K562 (cell line): ENCODE measurements at regions not wholly inside any gene's neighbourhood (a gene's known extent, or its start where the extent isn't known, plus 50 kb on each side); places are given as distances from the start of the nearest gene placed in this dataset.

Experiments used
- ATAC-seq: fragments of 200-7000 bp; cut with Tn5 transposase; 3 replicates; pipeline ENCODE4 v1.9.1; 2020; ENCODE audit warnings: moderate library complexity
- BruUV-seq: library from RNA; stranded (reverse); fragments of 400-500 nt; replicated peaks from 2 replicates; lab custom pipeline; 2021; lab: Mats Ljungman, UMichigan
- CTCF ChIA-PET: fragments of 300-600 bp; formaldehyde crosslinking; extraction: SDS; loops from one replicate; lab custom pipeline; 2021; ENCODE audit warnings: low intra/inter-chr PET ratio; lab: Yijun Ruan, JAX
- POLR2A ChIA-PET: fragments of 300-600, 350-650 bp; sonication (Branson Sonifier 250); formaldehyde crosslinking; extraction: SDS; loops from one replicate; lab custom pipeline; 2021; ENCODE audit warnings: antibody characterized with exemption, inconsistent platforms; lab: Yijun Ruan, JAX
- DNase-seq, 4 experiments: peaks; one replicate each; pipeline versions ENCODE4 v3.0.0 to v3.0.0-alpha.2; 2011 to 2018; ENCODE audit warnings: low spot score in 3 of 4, mixed read lengths in 3 of 4; ENCODE audit errors: extremely low read depth in 1 of 4
- FAIRE-seq: peaks from 2 replicates; lab custom pipeline; 2011; peaks lifted over from hg19 to GRCh38; lab: Jason Lieb, UNC
- H2AFZ ChIP-seq: 2 replicates; pipeline ENCODE4 v1.6.0; 2011; ENCODE audit warnings: low read depth, low read length, control low read depth, inconsistent platforms
- H3K27ac ChIP-seq: fragments of 200-600 bp; 3 replicates; pipeline ENCODE4 v1.8.0; 2011; ENCODE audit warnings: low read depth, mild to moderate bottlenecking, control low read depth, inconsistent platforms, low read length, moderate library complexity, mixed read lengths; ENCODE audit errors: extremely low read depth
- H3K27me3 ChIP-seq, 2 experiments: fragments of 300-600 bp in 1 of 2; 2 replicates in 1 of 2; 3 replicates in 1 of 2; pipeline versions ENCODE4 v1.6.0 to v1.8.0; 2011; ENCODE audit warnings: inconsistent platforms in 2 of 2, low read length in 2 of 2, mild to moderate bottlenecking in 1 of 2, mixed read lengths in 1 of 2, moderate library complexity in 1 of 2; ENCODE audit not compliant: control insufficient read depth in 2 of 2, insufficient read depth in 2 of 2
- H3K36me3 ChIP-seq: fragments of 300-600 bp; 3 replicates; pipeline ENCODE4 v1.8.0; 2011; ENCODE audit warnings: mild to moderate bottlenecking, low read length, inconsistent platforms; ENCODE audit not compliant: control insufficient read depth, insufficient read depth
- H3K4me1 ChIP-seq, 2 experiments: fragments of 200-600 bp in 1 of 2; replicated peaks in 1 of 2; 2 replicates in 1 of 2; 3 replicates in 1 of 2; pipeline versions ENCODE4 v1.5.1 to v1.8.0; 2011; ENCODE audit warnings: inconsistent platforms in 2 of 2, low read length in 2 of 2, mild to moderate bottlenecking in 1 of 2, mixed read lengths in 1 of 2, moderate library complexity in 1 of 2; ENCODE audit not compliant: control insufficient read depth in 2 of 2, insufficient read depth in 2 of 2
- H3K4me2 ChIP-seq: 2 replicates; pipeline ENCODE4 v1.6.1; 2011; ENCODE audit warnings: low read length, control low read depth, inconsistent platforms, mixed read lengths; ENCODE audit not compliant: insufficient read depth
- H3K4me3 ChIP-seq: fragments of 200-600 bp; sonication (generic), shearing (Covaris generic); 2 replicates; pipeline ENCODE4 v1.5.1; 2016; ENCODE audit warnings: control low read depth, inconsistent platforms
- H3K79me2 ChIP-seq: fragments of 200-600 bp; 3 replicates; pipeline ENCODE4 v1.8.0; 2011; ENCODE audit warnings: low read length, inconsistent platforms; ENCODE audit not compliant: control insufficient read depth, insufficient read depth
- H3K9ac ChIP-seq, 2 experiments: 2 replicates each; pipeline versions ENCODE4 v1.6.0 to v1.6.1; 2011; ENCODE audit warnings: low read depth in 2 of 2, low read length in 2 of 2, control low read depth in 1 of 2, inconsistent platforms in 1 of 2, mild to moderate bottlenecking in 1 of 2, mixed read lengths in 1 of 2; ENCODE audit not compliant: insufficient read depth in 1 of 2
- H3K9me1 ChIP-seq: one replicate; pipeline ENCODE4 v1.6.0; 2011; ENCODE audit warnings: inconsistent platforms, mild to moderate bottlenecking, low read length, moderate library complexity; ENCODE audit not compliant: control insufficient read depth, insufficient read depth
- H3K9me3 ChIP-seq: replicated peaks from 2 replicates; pipeline ENCODE4 v1.5.1; 2011; ENCODE audit warnings: low read depth, low read length, inconsistent platforms; ENCODE audit not compliant: control insufficient read depth, insufficient read depth
- H4K20me1 ChIP-seq: replicated peaks from 2 replicates; pipeline ENCODE4 v1.6.1; 2011; ENCODE audit warnings: low read length, inconsistent platforms, mixed read lengths; ENCODE audit not compliant: control insufficient read depth, insufficient read depth
- CEBPB ChIP-seq: fragments of 450-650 bp; IDR thresholded peaks from 2 replicates; pipeline ENCODE4 v1.6.1; 2016; ENCODE audit warnings: missing genetic modification characterization, missing compliant biosample characterization
- CEBPG ChIP-seq, 3 experiments: fragments of 200-800 bp in 1 of 3; sonication (Bioruptor generic) in 1 of 3; sonication (generic) in 1 of 3; formaldehyde crosslinking in 1 of 3; IDR thresholded peaks in 2 of 3; conservative IDR thresholded peaks in 1 of 3; 2 replicates each; pipeline versions ENCODE4 v1.6.1 to v1.8.0; 2016 to 2022; ENCODE audit warnings: missing compliant biosample characterization in 2 of 3, missing genetic modification characterization in 2 of 3, mild to moderate bottlenecking in 1 of 3, missing genetic modification reagents in 1 of 3
- E2F6 ChIP-seq, 2 experiments: IDR thresholded peaks; 2 replicates each; pipeline ENCODE4 v1.6.1; 2011; ENCODE audit warnings: borderline replicate concordance in 1 of 2, control low read depth in 1 of 2, low read depth in 1 of 2, low read length in 1 of 2, mild to moderate bottlenecking in 1 of 2, mixed read lengths in 1 of 2, moderate library complexity in 1 of 2; ENCODE audit not compliant: insufficient read depth in 1 of 2, insufficient read length in 1 of 2, poor library complexity in 1 of 2, severe bottlenecking in 1 of 2; ENCODE audit errors: extremely low read depth in 1 of 2
- JUN ChIP-seq, 2 experiments: sonication (generic) in 1 of 2; formaldehyde crosslinking in 1 of 2; IDR thresholded peaks; 2 replicates each; pipeline versions ENCODE4 v1.6.1 to v1.8.0; 2012 to 2022; ENCODE audit warnings: borderline replicate concordance in 2 of 2, mild to moderate bottlenecking in 2 of 2, improper control_type of control experiment in 1 of 2, low read depth in 1 of 2, low read length in 1 of 2, missing genetic modification reagents in 1 of 2
- WGBS: fragments of 100-300 bp; shearing (Covaris generic); methylation state at CpG from one replicate; pipeline ENCODE4 v1.1.6; 2016; ENCODE audit warnings: low coverage, mixed read lengths; ENCODE audit not compliant: insufficient coverage; ENCODE audit errors: missing lambda C conversion rate; 5-methylcytosine and 5-hydroxymethylcytosine counted together
- in situ Hi-C: fragments of 300-500 bp; cut with MboI; formaldehyde crosslinking; loops from 4 replicates; pipeline ENCODE4 v1.15.0; 2018; ENCODE audit warnings: inconsistent platforms, mixed read lengths
- intact Hi-C: fragments of 100-400 bp; cut with micrococcal nuclease; formaldehyde crosslinking; loops from 2 replicates; pipeline ENCODE4 v1.14.2; 2022
- TF ChIP-seq, protein P1 (sequence below): fragments of 450-650 bp; formaldehyde crosslinking; IDR thresholded peaks from 2 replicates; pipeline ENCODE4 v1.4.0; 2020; ENCODE audit warnings: mild to moderate bottlenecking, moderate library complexity

DNA sequence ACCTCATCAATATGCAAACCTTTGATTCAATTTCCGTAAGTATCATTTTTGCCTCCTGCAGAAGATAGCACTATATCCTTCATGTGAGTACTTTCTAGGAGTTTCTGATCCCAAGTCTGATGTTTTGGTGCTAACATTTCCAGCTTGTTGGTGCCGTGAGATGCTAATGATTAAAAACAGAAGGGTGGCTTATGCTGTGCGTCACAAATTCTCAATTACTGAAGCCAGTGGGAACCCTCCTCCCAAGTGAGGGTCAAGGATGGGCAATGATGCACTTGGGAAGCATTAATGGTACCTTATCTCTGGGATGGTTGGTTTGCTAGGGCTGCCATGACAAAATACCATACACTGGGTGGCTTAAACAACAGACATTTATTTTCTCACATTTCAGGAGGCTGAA is 123.0 kb downstream of the FOXD1 start:
- no TSS peak for BruUV-seq
- FAIRE-seq (no peak), ATAC-seq (no peak), DNase-seq (no peak)
- H3K4me2 ChIP-seq = no peak overlapping the region
- H3K27me3 ChIP-seq = peaks cover 5 to 17% of the 10 kb centered on the region in 2 experiments; a peak in 2 of 5 replicates
- WGBS = 0% methylated on average over 3 of the region's 3 CpGs
- ChIA-PET CTCF (no interaction called here), POLR2A (no interaction called here)
- intact Hi-C loops (no loop called here), in situ Hi-C loops (no loop called here)
- H3K27ac ChIP-seq = no peak overlapping the region
- H3K79me2 ChIP-seq = no peaks in the 10 kb centered on the region
- no peak overlapping the region for H3K9ac ChIP-seq
- H3K9me3 ChIP-seq = no peaks in the 10 kb centered on the region
- no peaks in the 10 kb centered on the region for H3K4me1 ChIP-seq
- no peak overlapping the region for H3K4me3 ChIP-seq
- H4K20me1 ChIP-seq = no peaks in the 10 kb centered on the region
- H3K36me3 ChIP-seq = no peaks in the 10 kb centered on the region
- no peaks in the 10 kb centered on the region for H3K9me1 ChIP-seq
- H2AFZ ChIP-seq = no peak overlapping the region
- no peak for TF ChIP-seq E2F6 (IDR thresholded peaks at IDR 0.05; ENCODE audit: borderline replicate concordance in 1 of 2, extremely low read depth in 1 of 2, insufficient read depth in 1 of 2, insufficient read length in 1 of 2, low read depth in 1 of 2, low read length in 1 of 2, poor library complexity in 1 of 2, severe bottlenecking in 1 of 2)

- no peaks in the 10 kb centered on the region for H3K36me3 ChIP-seq
- no peaks in the 10 kb centered on the region for H4K20me1 ChIP-seq
- no peak overlapping the region for H2AFZ ChIP-seq
- FAIRE-seq (no peak), DNase-seq (no peak), ATAC-seq (no peak)
- ChIA-PET POLR2A (no interaction called here), CTCF (no interaction called here)
- H3K4me1 ChIP-seq = no peaks in the 10 kb centered on the region
- in situ Hi-C loops = no loop called here
- peaks cover 5 to 17% of the 10 kb centered on the region in 2 experiments; a peak in 2 of 5 replicates for H3K27me3 ChIP-seq
- TF ChIP-seq CEBPG (CRISPR knock-in tag; IDR thresholded peaks at IDR 0.05) (no peak), CEBPG (tag; conservative IDR thresholded peaks at IDR 0.05 in 1 of 2, IDR thresholded peaks at IDR 0.05 in 1 of 2) (peak; percentile 55 to 73; a peak in 3 of 4 replicates), CEBPB (tag) (peak; percentile 88), JUN (IDR thresholded peaks at IDR 0.05; ENCODE audit: borderline replicate concordance, low read depth, low read length) (no peak), JUN (CRISPR knock-in tag; IDR thresholded peaks at IDR 0.05; ENCODE audit: borderline replicate concordance) (no peak)
- TF ChIP-seq, protein P1, sequence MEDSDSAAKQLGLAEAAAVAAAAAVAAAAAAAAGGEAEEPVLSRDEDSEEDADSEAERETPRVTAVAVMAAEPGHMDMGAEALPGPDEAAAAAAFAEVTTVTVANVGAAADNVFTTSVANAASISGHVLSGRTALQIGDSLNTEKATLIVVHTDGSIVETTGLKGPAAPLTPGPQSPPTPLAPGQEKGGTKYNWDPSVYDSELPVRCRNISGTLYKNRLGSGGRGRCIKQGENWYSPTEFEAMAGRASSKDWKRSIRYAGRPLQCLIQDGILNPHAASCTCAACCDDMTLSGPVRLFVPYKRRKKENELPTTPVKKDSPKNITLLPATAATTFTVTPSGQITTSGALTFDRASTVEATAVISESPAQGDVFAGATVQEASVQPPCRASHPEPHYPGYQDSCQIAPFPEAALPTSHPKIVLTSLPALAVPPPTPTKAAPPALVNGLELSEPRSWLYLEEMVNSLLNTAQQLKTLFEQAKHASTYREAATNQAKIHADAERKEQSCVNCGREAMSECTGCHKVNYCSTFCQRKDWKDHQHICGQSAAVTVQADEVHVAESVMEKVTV = no peak
- WGBS = 0% methylated on average over 5 of the region's 5 CpGs
- no peaks in the 10 kb centered on the region for H3K9me3 ChIP-seq
- no peaks in the 10 kb centered on the region for H3K79me2 ChIP-seq
- intact Hi-C loops = no loop called here
- no peak overlapping the region for H3K4me3 ChIP-seq
- H3K27ac ChIP-seq = no peak overlapping the region
- H3K4me2 ChIP-seq = no peak overlapping the region
- no peak overlapping the region for H3K9ac ChIP-seq
- no peaks in the 10 kb centered on the region for H3K9me1 ChIP-seq
- BruUV-seq = no TSS peak
These were observed 125.1 kb downstream of the FOXD1 start for GRCh38 chr5:73323466-73323865.
